GM23338 (cell line): ENCODE measurements at regions not wholly inside any gene's neighbourhood (a gene's known extent, or its start where the extent isn't known, plus 50 kb on each side); places are given as distances from the start of the nearest gene placed in this dataset.

Experiments used
- EZH2 ChIP-seq: fragments of 200-600 bp; sonication (generic); IDR thresholded peaks from one replicate; pipeline ENCODE4 v1.8.0; 2017; ENCODE audit warnings: antibody characterized with exemption, mild to moderate bottlenecking, low read depth; ENCODE audit not compliant: unreplicated experiment
- POLR2AphosphoS5 ChIP-seq: IDR thresholded peaks from 2 replicates; pipeline ENCODE4 v1.6.1; 2016; ENCODE audit warnings: antibody characterized with exemption, low read depth
- REST ChIP-seq: IDR thresholded peaks from one replicate; pipeline ENCODE4 v1.6.1; 2018; ENCODE audit warnings: antibody characterized with exemption; ENCODE audit not compliant: unreplicated experiment
- TF ChIP-seq, protein P1 (sequence below), 2 experiments: fragments of 200-600 bp in 1 of 2; sonication (generic) in 1 of 2; conservative IDR thresholded peaks; 2 replicates each; pipeline versions ENCODE4 v1.5.1 to v1.6.1; 2016 to 2017; ENCODE audit warnings: antibody characterized with exemption in 2 of 2, low read depth in 2 of 2, mild to moderate bottlenecking in 2 of 2, moderate library complexity in 1 of 2

GRCh38 chr15:31155151-31155550 is 53.6 kb upstream of the TRPM1 start:
- TF ChIP-seq, protein P1, sequence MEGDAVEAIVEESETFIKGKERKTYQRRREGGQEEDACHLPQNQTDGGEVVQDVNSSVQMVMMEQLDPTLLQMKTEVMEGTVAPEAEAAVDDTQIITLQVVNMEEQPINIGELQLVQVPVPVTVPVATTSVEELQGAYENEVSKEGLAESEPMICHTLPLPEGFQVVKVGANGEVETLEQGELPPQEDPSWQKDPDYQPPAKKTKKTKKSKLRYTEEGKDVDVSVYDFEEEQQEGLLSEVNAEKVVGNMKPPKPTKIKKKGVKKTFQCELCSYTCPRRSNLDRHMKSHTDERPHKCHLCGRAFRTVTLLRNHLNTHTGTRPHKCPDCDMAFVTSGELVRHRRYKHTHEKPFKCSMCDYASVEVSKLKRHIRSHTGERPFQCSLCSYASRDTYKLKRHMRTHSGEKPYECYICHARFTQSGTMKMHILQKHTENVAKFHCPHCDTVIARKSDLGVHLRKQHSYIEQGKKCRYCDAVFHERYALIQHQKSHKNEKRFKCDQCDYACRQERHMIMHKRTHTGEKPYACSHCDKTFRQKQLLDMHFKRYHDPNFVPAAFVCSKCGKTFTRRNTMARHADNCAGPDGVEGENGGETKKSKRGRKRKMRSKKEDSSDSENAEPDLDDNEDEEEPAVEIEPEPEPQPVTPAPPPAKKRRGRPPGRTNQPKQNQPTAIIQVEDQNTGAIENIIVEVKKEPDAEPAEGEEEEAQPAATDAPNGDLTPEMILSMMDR (conservative IDR thresholded peaks at IDR 0.05; ENCODE audit: low read depth in 2 of 2), result no peak
- TF ChIP-seq REST (no peak), POLR2AphosphoS5 (no peak), EZH2 (no peak)
